OCI-LY3 (cell line): ENCODE measurements at regions not wholly inside any gene's neighbourhood (a gene's known extent, or its start where the extent isn't known, plus 50 kb on each side); places are given as distances from the start of the nearest gene placed in this dataset.

Source experiments
- H2AFZ ChIP-seq: fragments of 200-600, 300-600 bp; shearing (Covaris generic); 2 replicates; pipeline ENCODE4 v1.6.0; 2014; ENCODE audit warnings: antibody characterized with exemption, low read depth, low read length
- H3K27ac ChIP-seq: fragments of 200-600, 300-600 bp; sonication (generic); 2 replicates; pipeline ENCODE4 v1.5.1; 2014; ENCODE audit warnings: mild to moderate bottlenecking, low read length, moderate library complexity, mixed read lengths
- H3K27me3 ChIP-seq: fragments of 200-600, 300-600 bp; sonication (generic); 2 replicates; pipeline ENCODE4 v1.6.1; 2014; ENCODE audit warnings: low read depth, low read length, mixed read lengths
- H3K36me3 ChIP-seq: fragments of 200-600, 300-600 bp; sonication (generic); replicated peaks from 2 replicates; pipeline ENCODE3; 2014; ENCODE audit warnings: low read depth, low read length, mixed read lengths
- H3K4me1 ChIP-seq: fragments of 300-600, 200-600 bp; sonication (generic); 2 replicates; pipeline ENCODE4 v1.6.1; 2014; ENCODE audit warnings: low read length, mixed read lengths
- H3K4me2 ChIP-seq: fragments of 200-600, 300-600 bp; sonication (generic); 2 replicates; pipeline ENCODE4 v1.6.1; 2014; ENCODE audit warnings: low read length, mixed read lengths
- H3K4me3 ChIP-seq: fragments of 300-600, 200-600 bp; sonication (generic); 2 replicates; pipeline ENCODE4 v1.5.1; 2014; ENCODE audit warnings: antibody characterized with exemption, mild to moderate bottlenecking, low read length, moderate library complexity
- H3K79me2 ChIP-seq: fragments of 300-600, 200-600 bp; shearing (Covaris generic); 2 replicates; pipeline ENCODE4 v1.6.1; 2014; ENCODE audit warnings: mild to moderate bottlenecking, low read length, mixed read lengths
- H3K9ac ChIP-seq: fragments of 300-600, 200-600 bp; shearing (Covaris generic); 2 replicates; pipeline ENCODE4 v1.6.0; 2014; ENCODE audit warnings: mild to moderate bottlenecking, low read length, moderate library complexity
- H3K9me3 ChIP-seq: fragments of 200-600, 300-600 bp; shearing (Covaris generic); 2 replicates; pipeline ENCODE4 v1.6.1; 2014; ENCODE audit warnings: low read length, mixed read lengths; ENCODE audit not compliant: insufficient read depth
- H4K20me1 ChIP-seq: fragments of 200-600, 300-600 bp; sonication (generic); 2 replicates; pipeline ENCODE4 v1.6.1; 2016; ENCODE audit warnings: low read length, mixed read lengths; ENCODE audit not compliant: insufficient read depth
- EZH2phosphoT487 ChIP-seq: fragments of 200-600 bp; shearing (Covaris generic); IDR thresholded peaks from 2 replicates; pipeline ENCODE4 v1.6.1; 2018; ENCODE audit warnings: antibody characterized with exemption, mixed run types, low read depth
- TF ChIP-seq, protein P1 (sequence below): fragments of 200-600, 300-600 bp; sonication (generic); IDR thresholded peaks from 2 replicates; pipeline ENCODE4 v1.5.1; 2014; ENCODE audit warnings: antibody characterized with exemption, low read length, low read depth

DNA sequence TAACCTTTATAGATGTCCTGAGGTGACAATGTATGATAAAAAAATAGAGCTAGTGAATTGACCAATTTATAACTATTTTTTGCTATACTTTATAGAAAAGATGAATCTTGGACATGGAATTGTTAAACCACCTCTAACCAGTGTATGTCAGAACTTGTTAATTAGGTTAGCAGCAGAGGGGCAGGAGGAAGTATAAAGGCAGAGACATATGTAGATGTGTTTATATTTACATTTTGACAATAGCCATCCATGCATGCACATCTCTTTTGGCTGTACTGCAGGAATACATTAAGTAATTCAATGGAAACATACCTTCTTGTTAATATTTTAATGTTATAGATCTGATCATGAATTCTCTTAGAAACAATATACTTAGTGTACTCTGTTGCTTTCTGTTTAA, 254.6 kb upstream of the NT5E start:
- Histone ChIP-seq H3K36me3 (no peaks in the 10 kb centered on the region), H3K9ac (no peak overlapping the region), H4K20me1 (no peaks in the 10 kb centered on the region), H3K4me3 (no peak overlapping the region), H3K4me1 (no peaks in the 10 kb centered on the region), H2AFZ (no peak overlapping the region), H3K27ac (no peak overlapping the region), H3K79me2 (no peaks in the 10 kb centered on the region), H3K4me2 (no peak overlapping the region), H3K27me3 (no peaks in the 10 kb centered on the region), H3K9me3 (no peaks in the 10 kb centered on the region)
- TF ChIP-seq, protein P1, sequence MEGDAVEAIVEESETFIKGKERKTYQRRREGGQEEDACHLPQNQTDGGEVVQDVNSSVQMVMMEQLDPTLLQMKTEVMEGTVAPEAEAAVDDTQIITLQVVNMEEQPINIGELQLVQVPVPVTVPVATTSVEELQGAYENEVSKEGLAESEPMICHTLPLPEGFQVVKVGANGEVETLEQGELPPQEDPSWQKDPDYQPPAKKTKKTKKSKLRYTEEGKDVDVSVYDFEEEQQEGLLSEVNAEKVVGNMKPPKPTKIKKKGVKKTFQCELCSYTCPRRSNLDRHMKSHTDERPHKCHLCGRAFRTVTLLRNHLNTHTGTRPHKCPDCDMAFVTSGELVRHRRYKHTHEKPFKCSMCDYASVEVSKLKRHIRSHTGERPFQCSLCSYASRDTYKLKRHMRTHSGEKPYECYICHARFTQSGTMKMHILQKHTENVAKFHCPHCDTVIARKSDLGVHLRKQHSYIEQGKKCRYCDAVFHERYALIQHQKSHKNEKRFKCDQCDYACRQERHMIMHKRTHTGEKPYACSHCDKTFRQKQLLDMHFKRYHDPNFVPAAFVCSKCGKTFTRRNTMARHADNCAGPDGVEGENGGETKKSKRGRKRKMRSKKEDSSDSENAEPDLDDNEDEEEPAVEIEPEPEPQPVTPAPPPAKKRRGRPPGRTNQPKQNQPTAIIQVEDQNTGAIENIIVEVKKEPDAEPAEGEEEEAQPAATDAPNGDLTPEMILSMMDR: no peak
- TF ChIP-seq EZH2phosphoT487: no peak

DNA sequence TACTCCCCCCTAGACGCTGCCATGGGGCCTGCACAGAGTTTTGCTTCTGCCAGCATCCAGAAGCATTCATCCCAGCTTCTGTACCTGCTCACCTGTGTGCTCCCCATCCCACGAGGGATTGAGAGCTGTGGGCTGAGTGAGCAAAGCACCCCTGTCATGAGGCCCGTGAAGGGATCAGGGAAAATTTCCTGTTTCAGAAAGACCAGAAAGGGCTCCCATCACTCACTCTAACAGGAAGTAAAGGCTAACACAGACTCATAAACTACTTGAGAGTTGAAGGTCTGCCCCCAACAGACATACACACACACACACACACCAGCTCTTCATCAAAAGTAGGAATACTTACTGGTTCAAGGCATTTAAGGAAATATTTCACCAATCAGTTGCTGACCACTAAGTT, 256.5 kb upstream of the NT5E start:
- Histone ChIP-seq H2AFZ (no peak overlapping the region), H3K9ac (no peak overlapping the region), H3K4me1 (no peaks in the 10 kb centered on the region), H3K36me3 (no peaks in the 10 kb centered on the region), H3K9me3 (no peaks in the 10 kb centered on the region), H3K27me3 (no peaks in the 10 kb centered on the region), H3K4me2 (no peak overlapping the region), H3K4me3 (no peak overlapping the region), H3K27ac (no peak overlapping the region), H3K79me2 (no peaks in the 10 kb centered on the region), H4K20me1 (no peaks in the 10 kb centered on the region)
- TF ChIP-seq EZH2phosphoT487: no peak
- TF ChIP-seq, protein P1: no peak

DNA sequence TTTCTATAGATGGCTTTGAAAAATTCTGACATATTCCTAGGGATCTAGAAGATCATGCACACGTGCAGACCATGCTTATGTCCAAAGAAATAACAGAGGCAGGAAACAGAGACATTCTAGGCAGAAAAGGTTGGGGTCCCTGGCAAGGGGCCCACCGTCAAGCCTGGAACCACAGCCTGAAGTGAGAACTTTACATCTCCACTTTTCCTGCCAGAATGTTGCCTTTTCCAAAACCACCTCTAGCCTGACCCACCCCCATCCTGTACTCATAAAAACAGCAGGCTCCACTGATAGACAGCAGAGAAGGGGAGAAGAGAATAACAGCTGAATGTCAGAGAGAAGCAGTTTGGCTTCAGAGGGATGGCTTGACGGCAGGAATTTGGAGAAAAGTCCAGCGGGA, 257.3 kb upstream of the NT5E start:
- H3K9me3 ChIP-seq: no peaks in the 10 kb centered on the region
- H3K27ac ChIP-seq: no peak overlapping the region
- no peaks in the 10 kb centered on the region for H3K27me3 ChIP-seq

DNA sequence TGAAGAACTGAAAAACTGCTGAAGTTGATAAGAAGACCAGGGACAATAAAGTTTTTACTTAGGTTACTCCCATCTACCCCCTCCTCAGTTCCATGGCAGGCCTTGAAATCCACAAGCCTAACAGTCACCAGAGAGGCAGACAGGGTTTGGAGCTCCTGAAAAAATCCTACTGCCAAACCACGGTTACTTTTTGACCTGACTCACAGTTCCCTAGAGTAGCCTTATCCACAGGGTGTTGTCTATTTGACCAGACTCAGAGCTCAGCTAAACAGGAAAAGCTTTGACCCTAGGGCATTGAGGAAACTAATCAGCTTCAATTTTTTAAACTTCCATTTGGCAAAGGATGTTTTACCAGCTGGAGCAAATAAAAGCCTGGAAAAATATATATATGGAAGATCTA, 257.7 kb upstream of the NT5E start:
- no peaks in the 10 kb centered on the region for H3K27me3 ChIP-seq
- H3K4me1 ChIP-seq: no peaks in the 10 kb centered on the region
- no peaks in the 10 kb centered on the region for H3K36me3 ChIP-seq
- no peak overlapping the region for H3K4me3 ChIP-seq
- H3K9ac ChIP-seq: no peak overlapping the region
- TF ChIP-seq, protein P1: no peak
- TF ChIP-seq EZH2phosphoT487: no peak
- no peaks in the 10 kb centered on the region for H3K9me3 ChIP-seq
- H3K4me2 ChIP-seq: no peak overlapping the region
- no peak overlapping the region for H3K27ac ChIP-seq
- H3K79me2 ChIP-seq: no peaks in the 10 kb centered on the region
- no peaks in the 10 kb centered on the region for H4K20me1 ChIP-seq
- H2AFZ ChIP-seq: no peak overlapping the region

More for the DNA sequence above, 257.3 kb upstream of the NT5E start:
- TF ChIP-seq, protein P1: no peak
- TF ChIP-seq EZH2phosphoT487: no peak
- H3K9ac ChIP-seq: no peak overlapping the region
- no peak overlapping the region for H3K4me3 ChIP-seq
- H4K20me1 ChIP-seq: no peaks in the 10 kb centered on the region
- H3K79me2 ChIP-seq: no peaks in the 10 kb centered on the region
- H2AFZ ChIP-seq: no peak overlapping the region
- H3K36me3 ChIP-seq: no peaks in the 10 kb centered on the region
- H3K4me2 ChIP-seq: no peak overlapping the region
- no peaks in the 10 kb centered on the region for H3K4me1 ChIP-seq
